H1 (cell line): ENCODE measurements at regions not wholly inside any gene's neighbourhood (a gene's known extent, or its start where the extent isn't known, plus 50 kb on each side); places are given as distances from the start of the nearest gene placed in this dataset.

Experiments used
- CTCF ChIP-seq, 3 experiments: IDR thresholded peaks; 1 replicate in 2 of 3; 2 replicates in 1 of 3; pipeline versions ENCODE4 v1.5.1 to v1.6.1; 2011; ENCODE audit warnings: low read length in 3 of 3, mild to moderate bottlenecking in 3 of 3, inconsistent platforms in 2 of 3, low read depth in 1 of 3, moderate library complexity in 1 of 3; ENCODE audit not compliant: insufficient read depth in 1 of 3; ENCODE audit errors: control extremely low read depth in 1 of 3
- EP300 ChIP-seq, 2 experiments: IDR thresholded peaks; 1 replicate in 1 of 2; 2 replicates in 1 of 2; pipeline ENCODE4 v1.6.1; 2011 to 2012; ENCODE audit warnings: low read depth in 2 of 2, low read length in 2 of 2, mild to moderate bottlenecking in 2 of 2, borderline replicate concordance in 1 of 2, inconsistent platforms in 1 of 2, moderate library complexity in 1 of 2
- JUN ChIP-seq: IDR thresholded peaks from 2 replicates; pipeline ENCODE4 v1.6.1; 2011; ENCODE audit warnings: low read depth, mild to moderate bottlenecking, improper control_type of control experiment, low read length
- POLR2AphosphoS5 ChIP-seq: IDR thresholded peaks from 2 replicates; pipeline ENCODE4 v1.6.1; 2011; ENCODE audit warnings: low read depth, low read length
- TAF1 ChIP-seq: IDR thresholded peaks from 2 replicates; pipeline ENCODE4 v1.6.1; 2011; ENCODE audit warnings: mild to moderate bottlenecking, low read depth, low read length

GRCh38 chr7:121605317-121605680 is 209.2 kb upstream of the FAM3C start:
- TF ChIP-seq CTCF (IDR thresholded peaks at IDR 0.05; ENCODE audit: control extremely low read depth in 1 of 3, insufficient read depth in 1 of 3, low read depth in 1 of 3, low read length in 3 of 3) (peak in 1 of 3 experiments; percentile 17; a peak in 2 of 4 replicates), POLR2AphosphoS5 (no peak), TAF1 (no peak), JUN (no peak), EP300 (IDR thresholded peaks at IDR 0.05; ENCODE audit: borderline replicate concordance in 1 of 2, low read depth in 2 of 2, low read length in 2 of 2) (no peak)
